Tibial nerve (tissue), 4 donors: ENCODE measurements at regions not wholly inside any gene's neighbourhood (a gene's known extent, or its start where the extent isn't known, plus 50 kb on each side); places are given as distances from the start of the nearest gene placed in this dataset.

Source experiments
- DNase-seq, 2 donors: peaks; one replicate each; pipeline ENCODE4 v3.0.0-alpha.2; 2019; ENCODE audit warnings: low spot score in 2 of 2
- H3K27ac ChIP-seq, 4 donors: fragments of 200-600 bp; sonication (generic) in 3 of 4; one replicate each; pipeline ENCODE4 v1.5.1; 2017 to 2019; ENCODE audit warnings: mild to moderate bottlenecking in 1 of 4
- H3K27me3 ChIP-seq, 2 donors: fragments of 200-600 bp; sonication (generic) in 1 of 2; one replicate each; pipeline versions ENCODE4 v1.5.1 to v1.6.0; 2017 to 2019
- H3K36me3 ChIP-seq, 3 donors: fragments of 200-600 bp; sonication (generic); one replicate each; pipeline ENCODE4 v1.5.1; 2018 to 2019
- H3K4me1 ChIP-seq, 4 donors: fragments of 200-600 bp; sonication (generic) in 3 of 4; one replicate each; pipeline ENCODE4 v1.5.1; 2017 to 2019
- H3K4me3 ChIP-seq, 4 donors: fragments of 200-600 bp; sonication (generic) in 3 of 4; one replicate each; pipeline ENCODE4 v1.5.1; 2017 to 2019; ENCODE audit warnings: mild to moderate bottlenecking in 1 of 4, moderate library complexity in 1 of 4
- H3K9me3 ChIP-seq, 4 donors: fragments of 200-600 bp; sonication (generic) in 3 of 4; one replicate each; pipeline ENCODE4 v1.5.1; 2017 to 2019
- EP300 ChIP-seq, 2 donors: sonication (generic); formaldehyde crosslinking; IDR thresholded peaks; one replicate each; pipeline ENCODE4 v1.6.1; 2017; ENCODE audit warnings: antibody characterized with exemption in 2 of 2, mild to moderate bottlenecking in 1 of 2
- POLR2A ChIP-seq, 2 donors: fragments of 450-650 bp; IDR thresholded peaks; one replicate each; pipeline ENCODE4 v1.6.1; 2017; ENCODE audit warnings: antibody characterized with exemption in 2 of 2, mild to moderate bottlenecking in 2 of 2, moderate library complexity in 2 of 2
- WGBS, 2 donors: methylation state at CpG; one replicate each; pipeline ENCODE4 v1.1.5; 2018; 5-methylcytosine and 5-hydroxymethylcytosine counted together
- TF ChIP-seq, protein P1 (sequence below), 5 experiments: fragments of 200-600 bp in 3 of 5; fragments of 450-650 bp in 2 of 5; sonication (generic) in 3 of 5; IDR thresholded peaks; one replicate each; pipeline ENCODE4 v1.5.1; 2016 to 2019; ENCODE audit warnings: antibody characterized with exemption in 5 of 5, mild to moderate bottlenecking in 3 of 5, moderate library complexity in 2 of 5

DNA sequence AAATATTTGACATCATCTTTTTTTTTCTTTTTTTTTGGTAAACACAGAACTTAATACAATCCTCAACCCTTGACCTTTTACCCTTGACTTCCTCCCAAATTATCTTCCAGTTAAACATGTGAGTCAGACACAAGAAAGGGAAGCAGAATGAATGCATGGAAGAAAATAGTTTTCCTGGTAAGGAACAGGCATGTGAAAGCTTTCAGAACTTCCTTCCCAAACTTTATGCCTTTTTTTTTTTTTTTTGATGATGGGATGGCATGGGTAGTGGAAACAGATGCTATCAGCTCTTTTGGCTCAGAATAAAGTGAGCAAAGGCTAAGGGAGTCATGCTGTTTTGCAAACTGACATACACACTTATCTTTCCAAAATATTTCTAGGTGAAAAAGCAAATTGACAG is 1079.1 kb downstream of the TTLL7 start:
- H3K27ac ChIP-seq, result no peak overlapping the region
- peak in 1 of 2 donors; percentile 71 for TF ChIP-seq EP300 (IDR thresholded peaks at IDR 0.05)
- TF ChIP-seq, protein P1, sequence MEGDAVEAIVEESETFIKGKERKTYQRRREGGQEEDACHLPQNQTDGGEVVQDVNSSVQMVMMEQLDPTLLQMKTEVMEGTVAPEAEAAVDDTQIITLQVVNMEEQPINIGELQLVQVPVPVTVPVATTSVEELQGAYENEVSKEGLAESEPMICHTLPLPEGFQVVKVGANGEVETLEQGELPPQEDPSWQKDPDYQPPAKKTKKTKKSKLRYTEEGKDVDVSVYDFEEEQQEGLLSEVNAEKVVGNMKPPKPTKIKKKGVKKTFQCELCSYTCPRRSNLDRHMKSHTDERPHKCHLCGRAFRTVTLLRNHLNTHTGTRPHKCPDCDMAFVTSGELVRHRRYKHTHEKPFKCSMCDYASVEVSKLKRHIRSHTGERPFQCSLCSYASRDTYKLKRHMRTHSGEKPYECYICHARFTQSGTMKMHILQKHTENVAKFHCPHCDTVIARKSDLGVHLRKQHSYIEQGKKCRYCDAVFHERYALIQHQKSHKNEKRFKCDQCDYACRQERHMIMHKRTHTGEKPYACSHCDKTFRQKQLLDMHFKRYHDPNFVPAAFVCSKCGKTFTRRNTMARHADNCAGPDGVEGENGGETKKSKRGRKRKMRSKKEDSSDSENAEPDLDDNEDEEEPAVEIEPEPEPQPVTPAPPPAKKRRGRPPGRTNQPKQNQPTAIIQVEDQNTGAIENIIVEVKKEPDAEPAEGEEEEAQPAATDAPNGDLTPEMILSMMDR (IDR thresholded peaks at IDR 0.05), result no peak
- no peak overlapping the region for H3K4me3 ChIP-seq
- no peak for DNase-seq
- no peaks in the 10 kb centered on the region for H3K9me3 ChIP-seq
- H3K27me3 ChIP-seq, result no peaks in the 10 kb centered on the region
- no peaks in the 10 kb centered on the region for H3K36me3 ChIP-seq
- H3K4me1 ChIP-seq, result peaks cover 0 to 29% (median 6%) of the 10 kb centered on the region in 4 donors

DNA sequence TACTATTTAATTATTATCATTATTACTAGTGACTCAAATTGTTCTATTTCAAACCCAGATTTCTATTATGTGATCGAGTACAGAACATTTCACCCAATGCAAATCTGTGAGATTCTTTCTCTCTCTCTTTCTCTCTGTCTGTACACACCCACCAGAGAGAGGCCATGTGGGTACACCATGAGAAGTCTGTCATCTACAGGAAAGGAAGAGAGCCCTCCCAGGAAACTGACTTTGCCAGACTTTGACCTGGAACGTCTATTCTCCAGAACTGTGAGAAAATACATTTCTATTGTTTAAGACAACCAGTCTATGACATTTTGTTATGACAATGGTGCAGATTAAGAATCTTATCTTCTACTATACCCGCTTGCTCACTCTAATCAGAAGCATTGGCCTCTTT is 1091.6 kb downstream of the TTLL7 start:
- Histone ChIP-seq H3K4me1 (no peaks in the 10 kb centered on the region), H3K27me3 (no peaks in the 10 kb centered on the region), H3K9me3 (no peaks in the 10 kb centered on the region), H3K27ac (no peak overlapping the region), H3K4me3 (no peak overlapping the region), H3K36me3 (no peaks in the 10 kb centered on the region)
- DNase-seq, result no peak
- TF ChIP-seq, protein P1 (IDR thresholded peaks at IDR 0.05), result no peak
- TF ChIP-seq EP300 (IDR thresholded peaks at IDR 0.05) (no peak), POLR2A (IDR thresholded peaks at IDR 0.05) (no peak)
- 84 to 85% methylated on average over 3 of the region's 3 CpGs for WGBS, 2 donors

DNA sequence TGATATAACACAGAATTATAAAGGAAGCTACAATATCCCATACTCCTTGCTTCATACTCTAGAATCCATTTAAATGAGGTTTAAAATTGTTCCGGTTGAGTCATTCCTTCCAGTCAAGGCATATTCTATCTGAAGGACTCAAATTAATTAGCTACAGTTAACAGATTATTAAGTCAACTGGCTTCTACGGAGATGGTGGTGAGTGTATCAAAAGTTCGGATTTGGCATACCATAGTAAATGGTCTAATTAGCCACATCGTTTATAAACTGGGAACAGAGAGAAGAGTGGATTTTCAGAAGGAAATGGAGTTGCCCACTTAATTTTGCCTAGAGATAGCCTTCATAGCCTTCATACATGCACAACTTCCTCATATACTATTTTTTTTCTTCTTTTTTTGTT is 1095.3 kb downstream of the TTLL7 start:
- no peak overlapping the region for H3K27ac ChIP-seq
- no peak overlapping the region for H3K4me3 ChIP-seq
- WGBS, 2 donors, result 87 to 88% methylated on average over 4 of the region's 4 CpGs
- no peaks in the 10 kb centered on the region for H3K9me3 ChIP-seq
- H3K36me3 ChIP-seq, result no peaks in the 10 kb centered on the region
- TF ChIP-seq EP300 (IDR thresholded peaks at IDR 0.05) (no peak), POLR2A (IDR thresholded peaks at IDR 0.05) (no peak)
- TF ChIP-seq, protein P1 (IDR thresholded peaks at IDR 0.05), result no peak
- H3K4me1 ChIP-seq, result no peaks in the 10 kb centered on the region
- no peaks in the 10 kb centered on the region for H3K27me3 ChIP-seq
- DNase-seq, result no peak

- Histone ChIP-seq H3K27me3 (no peaks in the 10 kb centered on the region), H3K4me1 (no peaks in the 10 kb centered on the region), H3K4me3 (no peak overlapping the region), H3K9me3 (no peaks in the 10 kb centered on the region), H3K27ac (no peak overlapping the region), H3K36me3 (no peaks in the 10 kb centered on the region)
- WGBS, 2 donors, result 83 to 84% methylated on average over 5 of the region's 5 CpGs
- TF ChIP-seq POLR2A (IDR thresholded peaks at IDR 0.05) (no peak), EP300 (IDR thresholded peaks at IDR 0.05) (no peak)
- TF ChIP-seq, protein P1 (IDR thresholded peaks at IDR 0.05), result no peak
- DNase-seq, result no peak
These were observed 1097.4 kb downstream of the TTLL7 start for GRCh38 chr1:82901561-82901960.

DNA sequence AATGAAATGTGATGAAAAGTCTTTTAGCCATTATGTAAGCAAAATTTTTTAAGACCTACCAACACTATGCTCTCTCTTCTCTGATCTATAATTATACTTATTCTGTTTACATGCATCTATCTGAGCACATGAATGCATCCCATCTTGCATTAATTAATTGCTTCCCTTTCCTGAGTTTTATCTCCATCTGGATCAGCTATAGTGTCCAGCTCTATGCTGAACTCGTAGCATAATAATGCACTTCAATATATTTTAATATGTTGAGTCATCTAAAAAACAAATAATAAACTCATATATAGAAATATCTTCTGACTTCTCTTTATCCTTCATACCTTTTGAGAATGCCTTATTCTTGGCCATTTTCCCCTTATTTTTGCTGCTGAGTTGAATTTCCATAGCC is 1097.8 kb downstream of the TTLL7 start:
- Histone ChIP-seq H3K27me3 (no peaks in the 10 kb centered on the region), H3K27ac (no peak overlapping the region), H3K36me3 (no peaks in the 10 kb centered on the region), H3K4me1 (no peaks in the 10 kb centered on the region), H3K9me3 (no peaks in the 10 kb centered on the region), H3K4me3 (no peak overlapping the region)
- no peak for DNase-seq
- 83 to 94% methylated on average over 1 of the region's 1 CpG for WGBS, 2 donors
- TF ChIP-seq EP300 (IDR thresholded peaks at IDR 0.05) (no peak), POLR2A (IDR thresholded peaks at IDR 0.05) (no peak)
- TF ChIP-seq, protein P1 (IDR thresholded peaks at IDR 0.05), result no peak
